ENCODE measurements at regions not wholly inside any gene's neighbourhood (a gene's known extent, or its start where the extent isn't known, plus 50 kb on each side); places are given as distances from the start of the nearest gene placed in this dataset.

GRCh38 chr3:148625095-148625736 lies 72.5 kb upstream of the AGTR1 start:
- Histone ChIP-seq H3K4me1 (ENCODE audit: insufficient read depth) (no peaks in the 10 kb centered on the region), H4K20me1 (replicated peaks; ENCODE audit: insufficient read depth) (no peaks in the 10 kb centered on the region), H3K4me3 (no peak overlapping the region), H3K27ac (ENCODE audit: low read depth) (no peak overlapping the region), H3K27me3 (ENCODE audit: insufficient read depth) (no peaks in the 10 kb centered on the region), H2AFZ (no peak overlapping the region), H3F3A (replicated peaks; ENCODE audit: low read depth) (no peaks in the 10 kb centered on the region), H3K4me2 (no peak overlapping the region), H3K9me2 (ENCODE audit: insufficient read depth) (peaks cover 8% of the 10 kb centered on the region; the same call in 1 of the 2 replicates), H3K79me2 (replicated peaks; ENCODE audit: insufficient read depth) (no peaks in the 10 kb centered on the region), H3K36me3 (ENCODE audit: insufficient read depth) (no peaks in the 10 kb centered on the region)
- ATAC-seq (no peak), DNase-seq (ENCODE audit: low spot score) (no peak)
- no peaks in the 10 kb centered on the region for H3K9me3 Mint-ChIP-seq
- H3K36me3 Mint-ChIP-seq (ENCODE audit: low read depth) = no peaks in the 10 kb centered on the region
- H3K4me1 Mint-ChIP-seq = no peaks in the 10 kb centered on the region
- no peaks in the 10 kb centered on the region for H3K27me3 Mint-ChIP-seq (ENCODE audit: insufficient read depth, low read depth, poor library complexity)
- H3K4me3 Mint-ChIP-seq = no peak overlapping the region
- no peak overlapping the region for H3K27ac Mint-ChIP-seq
- TF ChIP-seq CTCF (conservative IDR thresholded peaks at IDR 0.05; ENCODE audit: low read depth in 2 of 2) (no peak), ZNF114 (CRISPR knock-in tag; IDR thresholded peaks at IDR 0.05) (no peak), STAT1 (IDR thresholded peaks at IDR 0.05; ENCODE audit: unreplicated experiment) (no peak), JUNB (IDR thresholded peaks at IDR 0.05; ENCODE audit: unreplicated experiment) (no peak), CREB1 (CRISPR knock-in tag; IDR thresholded peaks at IDR 0.05; ENCODE audit: low read depth) (no peak), NANOG (IDR thresholded peaks at IDR 0.05; ENCODE audit: borderline replicate concordance) (no peak), EZH2phosphoT487 (IDR thresholded peaks at IDR 0.05; ENCODE audit: unreplicated experiment) (no peak), REST (IDR thresholded peaks at IDR 0.05; ENCODE audit: unreplicated experiment) (no peak), POLR2AphosphoS5 (IDR thresholded peaks at IDR 0.05; ENCODE audit: low read depth) (no peak), ETS1 (IDR thresholded peaks at IDR 0.05) (no peak), ZNF462 (CRISPR knock-in tag; IDR thresholded peaks at IDR 0.05) (no peak), EZH2 (IDR thresholded peaks at IDR 0.05; ENCODE audit: low read depth, unreplicated experiment) (no peak), ZNF331 (CRISPR knock-in tag; IDR thresholded peaks at IDR 0.05; ENCODE audit: low read depth) (no peak)

Measured in GM23338 (cell line).